Activated CD8-positive, alpha-beta memory T cell treated with anti-CD3 and anti-CD28 coated beads for 36 hours (primary cell): ENCODE measurements at regions not wholly inside any gene's neighbourhood (a gene's known extent, or its start where the extent isn't known, plus 50 kb on each side); places are given as distances from the start of the nearest gene placed in this dataset.

Source experiments
- CTCF ChIA-PET: fragments of 350-600 bp; sonication (Branson Sonifier 250); formaldehyde crosslinking; loops from one replicate; lab custom pipeline; 2021; ENCODE audit warnings: antibody characterized with exemption; lab: Charles Lee
- POLR2A ChIA-PET: fragments of 350-600 bp; sonication (Branson Sonifier 250); formaldehyde crosslinking; loops from one replicate; lab custom pipeline; 2021; ENCODE audit warnings: antibody characterized with exemption; lab: Charles Lee

- ChIA-PET POLR2A (no interaction called here), CTCF (no interaction called here)
Observed at GRCh38 chr1:187078321-187078720, 249.6 kb downstream of the PLA2G4A start.

- ChIA-PET POLR2A (no interaction called here), CTCF (no interaction called here)
Observed at GRCh38 chr1:187078916-187079315, 250.2 kb downstream of the PLA2G4A start.

GRCh38 chr1:187079330-187079729 lies 250.6 kb downstream of the PLA2G4A start:
- CTCF ChIA-PET: no interaction called here
- POLR2A ChIA-PET: no interaction called here

GRCh38 chr1:187091666-187092065 lies 262.9 kb downstream of the PLA2G4A start:
- POLR2A ChIA-PET: no interaction called here

GRCh38 chr1:187092104-187092503 lies 263.4 kb downstream of the PLA2G4A start:
- CTCF ChIA-PET: no interaction called here
- POLR2A ChIA-PET: no interaction called here

More at GRCh38 chr1:187091666-187092065, 262.9 kb downstream of the PLA2G4A start:
- CTCF ChIA-PET: no interaction called here

GRCh38 chr1:187096689-187097088 lies 267.9 kb downstream of the PLA2G4A start:
- ChIA-PET CTCF (no interaction called here), POLR2A (no interaction called here)

- CTCF ChIA-PET: no interaction called here
- POLR2A ChIA-PET: no interaction called here
Observed at GRCh38 chr1:187110351-187110750, 281.6 kb downstream of the PLA2G4A start.

GRCh38 chr1:187114792-187115191 lies 286.0 kb downstream of the PLA2G4A start:
- POLR2A ChIA-PET: no interaction called here

GRCh38 chr1:187121661-187122060 lies 292.9 kb downstream of the PLA2G4A start:
- CTCF ChIA-PET: no interaction called here
- POLR2A ChIA-PET: no interaction called here

More at GRCh38 chr1:187114792-187115191, 286.0 kb downstream of the PLA2G4A start:
- CTCF ChIA-PET: no interaction called here

GRCh38 chr1:187122566-187122965 lies 293.8 kb downstream of the PLA2G4A start:
- ChIA-PET POLR2A (no interaction called here), CTCF (no interaction called here)

- ChIA-PET CTCF (no interaction called here), POLR2A (no interaction called here)
Observed at GRCh38 chr1:187129132-187129531, 300.4 kb downstream of the PLA2G4A start.

- POLR2A ChIA-PET: no interaction called here
- CTCF ChIA-PET: no interaction called here
Observed at GRCh38 chr1:187143783-187144182, 315.0 kb downstream of the PLA2G4A start.

GRCh38 chr1:187146388-187146787 lies 317.6 kb downstream of the PLA2G4A start:
- CTCF ChIA-PET: interaction anchor here (0.7 kb wide), 1 partner anchor 34 kb away, joined by 3 read pairs; no protein-coding TSS in a partner anchor
- POLR2A ChIA-PET: no interaction called here

- CTCF ChIA-PET: interaction anchor here (0.5 kb wide), 1 partner anchor 214 kb away, joined by 4 read pairs; no protein-coding TSS in a partner anchor
- POLR2A ChIA-PET: no interaction called here
Observed at GRCh38 chr1:187151555-187151954, 322.8 kb downstream of the PLA2G4A start.

GRCh38 chr1:187153047-187153446 lies 324.3 kb downstream of the PLA2G4A start:
- CTCF ChIA-PET: no interaction called here
- POLR2A ChIA-PET: no interaction called here

- CTCF ChIA-PET: interaction anchor here (0.6 kb wide), 1 partner anchor 216 kb away, joined by 3 read pairs; no protein-coding TSS in a partner anchor
- POLR2A ChIA-PET: no interaction called here
Observed at GRCh38 chr1:187157115-187157514, 328.4 kb downstream of the PLA2G4A start.

- ChIA-PET POLR2A (no interaction called here), CTCF (interaction anchor here (0.6 kb wide), 1 partner anchor 216 kb away, joined by 3 read pairs; no protein-coding TSS in a partner anchor)
Observed at GRCh38 chr1:187157552-187157951, 328.8 kb downstream of the PLA2G4A start.

GRCh38 chr1:187167555-187167954 lies 338.8 kb downstream of the PLA2G4A start:
- POLR2A ChIA-PET: no interaction called here

GRCh38 chr1:187168297-187168696 lies 339.5 kb downstream of the PLA2G4A start:
- POLR2A ChIA-PET: no interaction called here
- CTCF ChIA-PET: no interaction called here

More at GRCh38 chr1:187167555-187167954, 338.8 kb downstream of the PLA2G4A start:
- CTCF ChIA-PET: no interaction called here

- ChIA-PET CTCF (no interaction called here), POLR2A (no interaction called here)
Observed at GRCh38 chr1:187185389-187185788, 356.6 kb downstream of the PLA2G4A start.

GRCh38 chr1:187197685-187198084 lies 368.9 kb downstream of the PLA2G4A start:
- ChIA-PET POLR2A (no interaction called here), CTCF (no interaction called here)

- ChIA-PET POLR2A (no interaction called here), CTCF (no interaction called here)
Observed at GRCh38 chr1:187203257-187203656, 374.5 kb downstream of the PLA2G4A start.
